ENCODE measurements at regions not wholly inside any gene's neighbourhood (a gene's known extent, or its start where the extent isn't known, plus 50 kb on each side); places are given as distances from the start of the nearest gene placed in this dataset.
"Not testable (repeated sequence)": the region's sequence is repeated elsewhere in the genome, so short reads cannot be mapped to it uniquely, and the experiment has no call there.

- no peak overlapping the region for H3K4me3 Mint-ChIP-seq
- POLR2A ChIA-PET (ENCODE audit: partially characterized antibody) = no interaction called here
Observed at GRCh38 chr6:55058682-55059081, 115.6 kb upstream of the HCRTR2 start.

GRCh38 chr6:55064711-55065420 lies 109.4 kb upstream of the HCRTR2 start:
- intact Hi-C loops (cut with micrococcal nuclease) = no loop called here
- CTCF ChIA-PET (ENCODE audit: partially characterized antibody) = no interaction called here

More at GRCh38 chr6:55058682-55059081, 115.6 kb upstream of the HCRTR2 start:
- H3K4me1 Mint-ChIP-seq = no peaks in the 10 kb centered on the region
- CTCF ChIA-PET (ENCODE audit: partially characterized antibody) = no interaction called here
- H3K36me3 ChIP-seq (ENCODE audit: insufficient read depth, low read length) = no peaks in the 10 kb centered on the region
- no peak for DNase-seq
- no peaks in the 10 kb centered on the region for H3K27me3 ChIP-seq (ENCODE audit: insufficient read depth, low read length)
- H3K4me3 ChIP-seq (ENCODE audit: low read length in 2 of 2) = no peak overlapping the region
- H3K27ac ChIP-seq (ENCODE audit: low read depth, low read length) = no peak overlapping the region
- H3K9me3 ChIP-seq (ENCODE audit: control insufficient read depth in 1 of 2, low read length in 2 of 2) = peaks cover 0 to 6% of the 10 kb centered on the region in 2 donors
- intact Hi-C loops (cut with micrococcal nuclease) = no loop called here
- no peak overlapping the region for H3K27ac Mint-ChIP-seq
- H3K9me3 Mint-ChIP-seq = peaks cover 5 to 32% (median 18%) of the 10 kb centered on the region in 8 donors
- no peaks in the 10 kb centered on the region for H3K4me1 ChIP-seq (ENCODE audit: insufficient read depth, low read length)
- no peaks in the 10 kb centered on the region for H3K27me3 Mint-ChIP-seq
- no peaks in the 10 kb centered on the region for H3K36me3 Mint-ChIP-seq

GRCh38 chr6:55069132-55069781 lies 105.1 kb upstream of the HCRTR2 start:
- Mint-ChIP-seq H3K36me3 (no peaks in the 10 kb centered on the region), H3K9me3 (peaks cover 2 to 24% (median 8%) of the 10 kb centered on the region in 8 donors), H3K4me1 (no peaks in the 10 kb centered on the region), H3K27me3 (no peaks in the 10 kb centered on the region), H3K4me3 (no peak overlapping the region), H3K27ac (no peak overlapping the region)
- POLR2A ChIA-PET (ENCODE audit: partially characterized antibody) = no interaction called here
- no peak overlapping the region for H3K27ac ChIP-seq (ENCODE audit: low read depth, low read length)
- H3K36me3 ChIP-seq (ENCODE audit: insufficient read depth, low read length) = no peaks in the 10 kb centered on the region
- DNase-seq = no peak
- H3K4me3 ChIP-seq (ENCODE audit: low read length in 2 of 2) = no peak overlapping the region
- H3K4me1 ChIP-seq (ENCODE audit: insufficient read depth, low read length) = no peaks in the 10 kb centered on the region
- no peaks in the 10 kb centered on the region for H3K9me3 ChIP-seq (ENCODE audit: control insufficient read depth in 1 of 2, low read length in 2 of 2)
- no peaks in the 10 kb centered on the region for H3K27me3 ChIP-seq (ENCODE audit: insufficient read depth, low read length)
- intact Hi-C loops (cut with micrococcal nuclease) = no loop called here
- CTCF ChIA-PET (ENCODE audit: partially characterized antibody) = no interaction called here

More at GRCh38 chr6:55064711-55065420, 109.4 kb upstream of the HCRTR2 start:
- no peaks in the 10 kb centered on the region for H3K4me1 Mint-ChIP-seq
- H3K27me3 ChIP-seq (ENCODE audit: insufficient read depth, low read length) = no peaks in the 10 kb centered on the region
- no peak for DNase-seq
- peaks cover 0 to 6% of the 10 kb centered on the region in 2 donors for H3K9me3 ChIP-seq (ENCODE audit: control insufficient read depth in 1 of 2, low read length in 2 of 2)
- H3K4me1 ChIP-seq (ENCODE audit: insufficient read depth, low read length) = no peaks in the 10 kb centered on the region
- H3K4me3 Mint-ChIP-seq = no peak overlapping the region
- H3K9me3 Mint-ChIP-seq = peaks cover 7 to 37% (median 9%) of the 10 kb centered on the region in 8 donors
- H3K27me3 Mint-ChIP-seq = no peaks in the 10 kb centered on the region
- H3K27ac Mint-ChIP-seq = no peak overlapping the region
- H3K36me3 Mint-ChIP-seq = no peaks in the 10 kb centered on the region
- H3K36me3 ChIP-seq (ENCODE audit: insufficient read depth, low read length) = no peaks in the 10 kb centered on the region
- POLR2A ChIA-PET (ENCODE audit: partially characterized antibody) = no interaction called here
- no peak overlapping the region for H3K27ac ChIP-seq (ENCODE audit: low read depth, low read length)
- no peak overlapping the region for H3K4me3 ChIP-seq (ENCODE audit: low read length in 2 of 2)

GRCh38 chr6:55082021-55082420 lies 92.3 kb upstream of the HCRTR2 start:
- CTCF ChIA-PET (ENCODE audit: partially characterized antibody) = no interaction called here
- Mint-ChIP-seq H3K9me3 (peaks cover 2 to 23% (median 13%) of the 10 kb centered on the region in 8 donors), H3K36me3 (no peaks in the 10 kb centered on the region), H3K4me1 (no peaks in the 10 kb centered on the region), H3K27me3 (no peaks in the 10 kb centered on the region), H3K27ac (no peak overlapping the region), H3K4me3 (no peak overlapping the region)
- H3K36me3 ChIP-seq (ENCODE audit: insufficient read depth, low read length) = no peaks in the 10 kb centered on the region
- H3K4me1 ChIP-seq (ENCODE audit: insufficient read depth, low read length) = no peaks in the 10 kb centered on the region
- H3K27ac ChIP-seq (ENCODE audit: low read depth, low read length) = no peak overlapping the region
- H3K4me3 ChIP-seq (ENCODE audit: low read length in 2 of 2) = no peak overlapping the region
- no peak for DNase-seq
- intact Hi-C loops (cut with micrococcal nuclease) = no loop called here
- POLR2A ChIA-PET (ENCODE audit: partially characterized antibody) = no interaction called here
- no peaks in the 10 kb centered on the region for H3K9me3 ChIP-seq (ENCODE audit: control insufficient read depth in 1 of 2, low read length in 2 of 2)
- H3K27me3 ChIP-seq (ENCODE audit: insufficient read depth, low read length) = no peaks in the 10 kb centered on the region

GRCh38 chr6:55088011-55088410 lies 86.3 kb upstream of the HCRTR2 start:
- H3K4me1 Mint-ChIP-seq; H3K9me3 ChIP-seq (ENCODE audit: control insufficient read depth in 1 of 2, low read length in 2 of 2); H3K36me3 Mint-ChIP-seq; DNase-seq; POLR2A ChIA-PET (ENCODE audit: partially characterized antibody); H3K36me3 ChIP-seq (ENCODE audit: insufficient read depth, low read length); H3K4me3 Mint-ChIP-seq; H3K27me3 ChIP-seq (ENCODE audit: insufficient read depth, low read length); CTCF ChIA-PET (ENCODE audit: partially characterized antibody); H3K4me1 ChIP-seq (ENCODE audit: insufficient read depth, low read length); H3K27me3 Mint-ChIP-seq; H3K27ac ChIP-seq (ENCODE audit: low read depth, low read length); intact Hi-C loops (cut with micrococcal nuclease); H3K27ac Mint-ChIP-seq; H3K4me3 ChIP-seq (ENCODE audit: low read length in 2 of 2): not testable (repeated sequence)
- peaks cover 5 to 33% (median 12%) of the 10 kb centered on the region in 8 donors for H3K9me3 Mint-ChIP-seq

GRCh38 chr6:55088902-55089301 lies 85.4 kb upstream of the HCRTR2 start:
- no peaks in the 10 kb centered on the region for H3K36me3 Mint-ChIP-seq
- H3K4me1 Mint-ChIP-seq = no peaks in the 10 kb centered on the region
- no peaks in the 10 kb centered on the region for H3K4me1 ChIP-seq (ENCODE audit: insufficient read depth, low read length)
- POLR2A ChIA-PET (ENCODE audit: partially characterized antibody) = no interaction called here
- CTCF ChIA-PET (ENCODE audit: partially characterized antibody) = no interaction called here
- H3K9me3 Mint-ChIP-seq = peaks cover 7 to 40% (median 12%) of the 10 kb centered on the region in 8 donors
- DNase-seq = no peak
- no peak overlapping the region for H3K4me3 ChIP-seq (ENCODE audit: low read length in 2 of 2)
- no peak overlapping the region for H3K27ac ChIP-seq (ENCODE audit: low read depth, low read length)
- intact Hi-C loops (cut with micrococcal nuclease) = no loop called here
- no peaks in the 10 kb centered on the region for H3K27me3 Mint-ChIP-seq
- no peak overlapping the region for H3K27ac Mint-ChIP-seq
- no peaks in the 10 kb centered on the region for H3K27me3 ChIP-seq (ENCODE audit: insufficient read depth, low read length)
- H3K4me3 Mint-ChIP-seq = no peak overlapping the region
- no peaks in the 10 kb centered on the region for H3K9me3 ChIP-seq (ENCODE audit: control insufficient read depth in 1 of 2, low read length in 2 of 2)
- H3K36me3 ChIP-seq (ENCODE audit: insufficient read depth, low read length) = no peaks in the 10 kb centered on the region

GRCh38 chr6:55089325-55089724 lies 85.0 kb upstream of the HCRTR2 start:
- Histone ChIP-seq H3K9me3 (ENCODE audit: control insufficient read depth in 1 of 2, low read length in 2 of 2) (no peaks in the 10 kb centered on the region), H3K27ac (ENCODE audit: low read depth, low read length) (no peak overlapping the region), H3K4me1 (ENCODE audit: insufficient read depth, low read length) (no peaks in the 10 kb centered on the region), H3K36me3 (ENCODE audit: insufficient read depth, low read length) (no peaks in the 10 kb centered on the region), H3K4me3 (ENCODE audit: low read length in 2 of 2) (no peak overlapping the region), H3K27me3 (ENCODE audit: insufficient read depth, low read length) (no peaks in the 10 kb centered on the region)
- POLR2A ChIA-PET (ENCODE audit: partially characterized antibody) = no interaction called here
- Mint-ChIP-seq H3K27ac (no peak overlapping the region), H3K36me3 (no peaks in the 10 kb centered on the region), H3K9me3 (peaks cover 7 to 40% (median 12%) of the 10 kb centered on the region in 8 donors), H3K4me3 (no peak overlapping the region), H3K27me3 (no peaks in the 10 kb centered on the region), H3K4me1 (no peaks in the 10 kb centered on the region)
- no peak for DNase-seq
- CTCF ChIA-PET (ENCODE audit: partially characterized antibody) = no interaction called here
- intact Hi-C loops (cut with micrococcal nuclease) = no loop called here
